ENCODE measurements at regions not wholly inside any gene's neighbourhood (a gene's known extent, or its start where the extent isn't known, plus 50 kb on each side); places are given as distances from the start of the nearest gene placed in this dataset.
"Not testable (repeated sequence)": the region's sequence is repeated elsewhere in the genome, so short reads cannot be mapped to it uniquely, and the experiment has no call there.

DNA sequence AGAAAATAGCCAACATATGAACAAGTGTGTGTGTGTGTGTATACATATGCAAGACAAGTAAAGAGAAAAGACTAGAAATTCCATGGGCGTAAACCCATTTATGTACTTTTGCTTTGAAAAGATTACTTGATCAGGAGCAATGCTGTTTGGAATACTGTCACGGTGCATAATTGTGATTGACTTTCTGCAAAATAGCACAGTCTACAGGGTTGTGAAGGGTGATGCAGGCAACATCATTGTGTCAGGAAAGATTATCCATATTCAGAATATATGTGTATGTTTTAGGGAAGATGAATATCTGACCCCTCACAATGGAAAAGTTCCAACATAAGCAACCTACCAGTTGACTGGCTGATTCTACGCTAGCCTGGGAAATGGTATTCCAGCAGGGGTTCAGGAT is 307.7 kb downstream of the JRKL start:
- no peak for DNase-seq (ENCODE audit: low read depth in 2 of 2)

DNA sequence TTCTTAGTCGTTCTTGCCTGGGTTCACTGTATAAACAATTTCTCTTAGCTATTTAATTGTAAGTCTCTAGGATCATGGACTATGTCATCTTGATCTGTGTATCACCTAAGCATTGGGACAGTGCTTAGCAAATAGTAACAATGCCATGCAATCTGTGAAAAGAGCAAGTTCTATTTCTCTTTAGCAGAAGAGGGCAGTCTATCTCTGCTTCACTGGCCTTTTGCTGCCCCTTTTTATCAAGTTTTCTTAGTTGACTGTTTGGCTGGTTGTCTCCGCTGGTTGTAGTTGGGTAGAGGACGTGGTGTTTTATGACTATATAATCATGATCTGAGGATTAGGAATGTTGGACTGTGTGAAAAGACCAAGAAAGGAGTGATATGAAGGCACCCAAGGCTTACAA is 315.0 kb downstream of the JRKL start:
- DNase-seq (ENCODE audit: low read depth in 2 of 2), result no peak

DNA sequence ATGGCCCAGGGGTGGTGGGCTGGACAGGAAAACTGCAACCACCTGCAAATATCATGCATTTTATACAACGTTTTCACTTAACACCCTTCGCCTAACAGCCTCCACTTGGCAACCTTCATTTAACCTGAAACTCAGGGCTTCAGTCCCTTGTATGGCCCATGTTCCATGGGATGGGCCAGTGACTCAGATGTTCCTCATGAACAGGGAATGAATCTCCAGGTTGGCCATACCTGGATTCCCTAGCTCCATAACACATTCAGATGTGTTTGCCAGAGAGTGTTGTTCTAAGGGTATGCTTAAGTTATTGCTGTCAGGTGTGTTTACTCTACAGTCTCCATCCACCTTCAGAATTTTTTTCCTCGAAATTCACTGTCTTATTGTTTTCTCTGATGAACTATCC is 316.9 kb downstream of the JRKL start:
- DNase-seq (ENCODE audit: low read depth in 2 of 2), result no peak

DNA sequence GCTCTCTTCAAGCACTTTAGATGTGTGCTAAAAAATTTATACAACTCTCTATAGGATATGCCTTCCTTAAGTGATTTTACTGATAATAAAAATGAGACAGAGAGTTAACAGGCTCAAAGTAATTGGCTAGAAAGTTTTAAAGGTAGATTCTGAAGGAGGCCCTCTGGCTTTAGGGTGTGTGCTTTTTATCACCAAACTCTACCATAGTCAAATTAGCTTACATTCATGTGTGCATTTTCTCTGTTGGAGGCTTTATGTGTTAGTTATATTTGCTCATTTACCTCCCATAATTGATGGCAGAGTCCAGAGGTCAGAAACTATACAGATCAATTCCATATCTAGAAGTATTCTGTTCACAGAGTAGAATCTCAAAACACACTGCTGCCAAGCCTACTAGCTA is 317.5 kb downstream of the JRKL start:
- DNase-seq (ENCODE audit: low read depth in 2 of 2), result no peak

DNA sequence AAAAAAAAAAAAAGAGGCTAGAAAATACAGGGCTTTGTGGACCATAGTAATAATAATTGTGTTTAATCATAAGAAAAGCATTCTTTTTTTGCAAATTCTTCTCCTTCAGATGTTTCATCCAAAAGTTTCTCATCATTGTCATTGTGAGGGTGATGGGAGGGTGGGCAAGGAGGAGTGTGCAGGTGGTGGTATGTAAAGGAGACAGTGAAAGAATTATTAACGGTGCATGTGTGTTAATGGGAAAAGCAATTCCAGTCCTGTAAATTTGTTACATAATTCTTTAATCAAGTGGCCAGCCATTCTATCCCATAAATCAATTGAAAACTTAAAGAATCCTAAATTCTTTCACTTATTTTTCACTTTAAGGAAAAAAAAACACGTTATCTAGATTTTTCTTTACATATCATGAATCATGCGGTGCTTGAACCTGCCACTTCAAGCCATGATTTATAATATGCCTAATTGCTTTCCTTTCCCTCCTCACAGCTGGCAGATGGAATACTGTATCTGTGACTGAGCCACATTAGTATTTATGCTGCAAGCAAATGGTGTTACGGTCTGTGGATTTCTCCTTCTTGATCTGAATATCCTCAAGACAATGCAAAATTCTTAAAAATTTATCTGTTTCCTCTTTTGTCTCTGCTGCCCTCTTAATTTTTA is 318.5 kb downstream of the JRKL start:
- no peak for DNase-seq (ENCODE audit: low read depth in 2 of 2)

DNA sequence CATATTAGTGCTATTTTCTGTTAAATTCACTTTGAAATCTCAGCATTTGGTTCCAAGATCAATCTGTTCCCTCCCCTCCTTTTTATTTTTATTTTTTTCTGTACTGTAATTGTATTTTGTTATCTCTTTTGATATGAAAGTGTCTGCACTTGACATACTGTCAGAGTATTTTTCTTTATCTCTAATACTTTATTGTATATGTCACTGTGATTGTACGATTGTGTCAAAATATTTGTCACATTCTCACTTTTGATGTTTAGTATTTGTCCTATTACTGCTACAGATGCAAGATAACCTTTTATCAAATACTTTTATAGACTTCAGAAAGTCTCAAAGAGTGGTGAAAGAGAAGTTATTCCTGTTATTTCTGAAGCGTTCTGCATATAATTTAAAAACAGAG is 323.5 kb downstream of the JRKL start:
- no peak for DNase-seq (ENCODE audit: low read depth in 2 of 2)

DNA sequence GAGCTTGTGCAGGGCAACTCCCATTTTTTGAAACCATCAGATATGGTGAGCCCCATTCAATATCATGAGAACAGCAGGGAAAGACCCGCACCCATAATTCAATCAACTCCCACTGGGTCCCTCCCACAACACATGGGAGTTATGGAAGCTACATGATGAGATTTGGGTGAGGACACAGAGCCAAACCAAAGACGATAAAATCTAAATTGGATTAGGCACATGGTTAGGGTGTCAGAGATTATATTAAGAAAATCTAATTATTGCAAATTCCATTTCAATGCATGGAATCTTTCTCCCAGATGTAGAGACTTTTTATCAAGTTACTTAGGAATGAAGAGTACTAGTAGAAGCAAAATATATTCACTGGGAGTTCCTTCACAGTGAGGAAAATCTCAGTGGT is 324.9 kb downstream of the JRKL start:
- no peak for DNase-seq (ENCODE audit: low read depth in 2 of 2)

DNA sequence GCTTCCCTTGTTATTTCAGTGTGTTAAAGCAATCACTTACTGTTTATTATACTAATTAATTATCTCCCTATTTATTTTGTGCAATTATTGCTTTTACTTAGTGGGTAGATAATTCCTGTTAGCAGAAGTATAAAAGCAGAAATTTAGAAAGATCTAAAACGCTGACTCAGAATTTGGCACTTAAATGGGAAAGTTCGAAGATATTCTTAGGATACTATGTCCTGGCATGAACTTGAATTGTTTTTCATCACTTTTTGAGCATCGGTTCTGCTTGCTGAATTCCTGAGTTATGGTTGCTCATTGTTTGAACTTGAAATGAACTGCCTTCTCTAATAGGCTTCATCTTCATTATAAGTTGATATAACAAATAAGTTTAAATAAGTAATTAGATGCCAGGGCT is 325.4 kb downstream of the JRKL start:
- DNase-seq (ENCODE audit: low read depth in 2 of 2), result no peak

DNA sequence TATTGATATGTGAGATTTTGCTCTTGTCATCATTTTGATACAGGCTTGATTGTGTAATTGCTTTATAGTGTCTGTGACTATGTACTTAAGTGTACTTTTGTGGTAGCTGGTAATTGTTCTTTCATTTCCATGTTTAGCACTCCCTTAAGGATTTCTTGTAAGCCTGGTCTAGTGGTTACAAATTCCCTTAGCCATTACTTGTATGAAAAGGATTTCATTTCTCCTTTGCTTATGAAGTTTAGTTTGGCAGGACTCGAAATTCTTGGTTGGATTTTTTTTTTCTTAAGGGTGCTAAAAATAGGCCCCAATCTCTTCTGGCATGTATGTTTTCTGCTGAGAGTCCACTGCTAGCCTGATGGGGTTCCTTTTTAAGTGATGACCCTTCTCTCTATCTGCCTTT is 346.8 kb downstream of the JRKL start:
- DNase-seq (ENCODE audit: low read depth in 2 of 2), result no peak

DNA sequence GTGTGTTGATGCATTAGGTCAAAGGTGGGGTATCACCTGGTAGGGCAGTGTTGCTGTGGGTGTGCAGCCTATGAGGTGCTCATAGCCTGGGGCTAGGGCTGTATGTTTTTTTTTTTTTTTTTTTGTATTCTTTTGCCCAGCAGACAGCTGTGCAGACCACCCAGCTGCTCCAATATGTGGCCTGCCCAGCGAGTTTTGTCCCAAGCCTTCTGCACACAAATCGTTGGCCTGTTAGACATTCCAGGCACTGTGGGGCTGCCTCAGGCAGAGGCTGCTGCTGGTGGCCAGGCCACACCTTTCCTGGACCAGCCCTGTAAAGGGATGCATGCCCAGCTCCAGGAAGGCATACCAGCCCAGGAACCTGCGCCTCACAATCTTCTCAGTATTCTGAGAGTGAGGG is 348.5 kb downstream of the JRKL start:
- no peak for DNase-seq (ENCODE audit: low read depth in 2 of 2)

DNA sequence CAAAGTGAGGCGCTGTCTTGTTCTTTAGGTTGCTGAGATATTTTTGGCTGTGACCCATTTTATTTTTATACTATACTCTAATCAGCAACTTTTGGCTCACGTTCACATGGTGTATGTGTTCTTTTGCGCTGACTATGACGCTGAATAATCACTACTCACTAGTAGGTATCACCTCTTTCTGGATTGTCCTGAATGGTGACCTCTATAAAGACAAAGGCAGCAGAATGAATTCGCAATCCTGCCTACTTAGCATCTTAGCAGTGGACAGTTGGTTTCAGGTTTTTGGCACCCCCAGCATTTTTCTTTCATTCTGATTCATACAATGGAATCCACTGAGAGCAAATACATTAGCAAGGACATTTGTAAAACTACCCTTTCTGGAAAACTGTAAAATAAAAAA is 351.3 kb downstream of the JRKL start:
- DNase-seq (ENCODE audit: low read depth in 2 of 2), result no peak

DNA sequence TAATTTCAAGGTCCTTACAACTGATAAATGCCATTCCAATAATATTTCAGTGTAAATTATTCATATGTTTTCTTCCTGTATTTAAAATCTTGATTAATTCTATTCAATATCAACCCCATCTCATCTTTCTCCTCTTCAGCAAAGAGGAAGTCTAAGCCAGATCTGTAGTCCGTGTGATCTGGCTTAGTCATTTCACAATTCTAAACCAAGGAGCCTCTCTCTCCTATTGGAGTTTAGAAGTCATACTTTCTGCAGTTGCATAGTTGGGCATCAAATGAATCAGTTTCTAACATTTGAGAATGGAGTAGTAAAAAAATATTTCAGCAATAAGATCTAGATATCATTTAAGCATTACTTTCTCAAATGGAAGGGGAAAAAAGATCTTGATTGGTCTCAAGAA is 354.9 kb downstream of the JRKL start:
- no peak for DNase-seq (ENCODE audit: low read depth in 2 of 2)

DNA sequence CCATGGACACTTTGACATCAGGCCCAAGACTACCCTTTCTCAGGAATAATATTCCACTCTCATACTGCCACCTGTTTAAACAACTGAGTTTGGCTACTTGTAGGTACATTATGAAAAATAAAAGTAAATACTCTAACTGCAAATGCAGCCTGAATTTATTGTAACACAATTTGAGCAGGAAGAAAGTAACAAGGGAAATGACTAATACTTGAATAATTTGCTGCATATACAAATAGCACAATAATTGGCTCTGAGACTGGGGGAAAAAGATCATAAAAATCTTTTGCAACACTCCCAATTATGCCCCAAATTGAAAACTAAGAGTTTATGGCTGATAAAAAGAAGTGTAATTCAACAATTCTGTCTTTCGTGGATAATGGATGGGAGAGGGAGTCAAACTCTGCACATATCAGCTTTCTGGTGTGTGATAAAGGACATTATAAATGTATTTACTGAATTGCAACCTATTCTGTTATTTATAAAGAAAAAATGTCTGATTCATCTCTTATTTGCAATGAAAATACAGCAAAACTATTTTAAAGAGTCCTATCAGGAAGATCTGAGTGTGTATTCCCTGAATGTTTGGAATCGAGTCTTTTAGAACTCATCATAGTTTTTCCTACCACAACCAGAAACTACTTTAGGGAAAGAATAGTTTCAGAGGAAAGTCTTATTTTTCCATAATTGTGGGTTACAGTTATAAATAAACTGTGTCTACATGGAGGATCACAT is 359.0 kb downstream of the JRKL start:
- no peak for DNase-seq (ENCODE audit: low read depth in 2 of 2)

DNA sequence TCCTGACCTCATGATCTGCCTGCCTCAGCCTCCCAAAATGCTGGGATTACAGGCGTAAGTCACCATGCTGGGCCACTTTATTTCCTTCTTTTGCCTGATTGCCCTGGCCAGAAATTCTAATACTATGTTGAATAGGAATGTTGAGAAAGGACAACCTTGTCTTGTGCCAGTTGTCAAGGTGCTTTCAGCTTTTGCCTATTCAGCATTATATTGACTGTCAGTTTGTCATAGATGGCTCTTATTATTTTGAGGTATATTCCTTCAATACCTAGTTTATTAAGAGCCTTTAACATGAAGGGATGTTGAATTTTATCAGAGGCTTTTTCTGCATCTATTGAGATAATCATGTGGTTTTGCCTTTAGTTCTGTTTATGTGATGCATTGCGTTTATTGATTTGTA is 362.0 kb downstream of the JRKL start:
- DNase-seq (ENCODE audit: low read depth in 2 of 2), result not testable (repeated sequence)

DNA sequence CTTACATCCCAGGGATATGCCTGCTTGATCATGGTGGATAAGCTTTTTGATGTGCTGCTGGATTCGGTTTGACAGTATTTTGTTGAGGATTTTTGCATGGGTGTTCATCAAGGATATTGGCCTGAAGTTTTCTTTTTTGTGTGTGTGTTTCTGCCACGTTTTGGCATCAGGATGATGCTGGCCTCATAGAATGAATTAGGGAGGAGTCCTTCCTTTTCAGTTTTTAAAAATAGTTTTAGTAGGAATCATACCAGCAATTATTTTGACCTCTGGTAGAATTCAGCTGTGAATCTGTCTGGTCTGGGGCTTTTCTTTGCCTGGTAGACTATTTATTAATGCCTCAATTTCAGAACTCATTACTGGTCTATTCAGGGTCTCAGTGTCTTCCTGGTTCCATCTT is 362.4 kb downstream of the JRKL start:
- DNase-seq (ENCODE audit: low read depth in 2 of 2), result no peak

DNA sequence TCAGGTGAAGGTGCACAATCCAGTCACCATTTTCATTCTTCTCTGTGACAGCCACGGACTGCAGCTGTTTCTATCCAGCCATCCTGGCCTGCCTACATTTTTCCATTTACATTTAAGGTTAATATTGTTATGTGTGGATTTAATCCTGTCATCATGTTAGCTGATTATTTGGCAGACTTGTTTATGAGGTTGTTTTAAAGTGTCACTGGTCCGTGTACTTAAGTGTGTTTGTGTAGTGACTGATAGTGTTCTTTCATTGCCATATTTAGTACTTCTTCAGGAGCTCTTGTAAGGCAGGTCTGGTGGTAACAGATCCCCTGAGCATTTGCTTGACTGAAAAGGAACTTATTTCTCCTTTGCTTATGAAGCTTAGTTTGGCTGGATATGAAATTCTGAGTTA is 364.2 kb downstream of the JRKL start:
- DNase-seq (ENCODE audit: low read depth in 2 of 2), result no peak

DNA sequence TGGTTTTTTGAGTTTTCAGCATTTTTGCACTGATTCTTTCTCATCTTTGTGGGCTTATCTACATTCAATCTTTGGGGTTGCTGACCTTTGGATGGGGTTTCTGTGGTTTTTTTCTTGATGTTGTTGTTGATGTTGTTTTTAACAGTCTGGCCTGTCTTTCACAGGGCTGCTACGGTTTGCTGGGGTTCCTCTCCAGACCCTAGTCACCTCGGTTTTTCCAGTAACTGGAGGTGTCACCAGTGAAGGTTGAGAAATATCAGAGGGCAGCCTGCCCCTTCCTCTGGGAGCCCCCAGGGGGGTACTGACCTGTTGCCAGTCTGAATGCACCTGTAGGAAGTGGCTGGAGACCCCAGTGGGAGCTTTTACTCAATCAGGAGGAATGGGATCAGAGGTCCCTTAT is 365.4 kb downstream of the JRKL start:
- DNase-seq (ENCODE audit: low read depth in 2 of 2), result no peak

DNA sequence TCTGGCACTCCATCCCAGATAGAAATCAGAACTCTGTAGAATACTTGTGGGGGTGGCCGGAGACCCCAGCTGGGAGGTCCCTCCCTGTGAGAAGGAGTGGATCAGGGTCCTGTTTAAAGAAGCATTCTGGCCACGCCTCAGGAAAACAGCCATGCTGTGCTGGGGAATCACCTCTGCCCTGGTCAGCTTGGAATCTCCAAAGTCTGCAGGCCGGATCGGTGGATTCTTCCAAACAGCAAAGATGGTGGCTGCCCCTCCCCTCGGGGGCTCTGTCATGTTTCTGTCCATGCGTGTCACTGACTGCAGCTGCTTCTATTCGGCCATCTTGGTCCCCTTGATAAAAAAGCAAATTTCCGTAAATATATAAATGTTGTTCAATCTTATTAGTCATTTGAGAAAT is 365.9 kb downstream of the JRKL start:
- no peak for DNase-seq (ENCODE audit: low read depth in 2 of 2)

DNA sequence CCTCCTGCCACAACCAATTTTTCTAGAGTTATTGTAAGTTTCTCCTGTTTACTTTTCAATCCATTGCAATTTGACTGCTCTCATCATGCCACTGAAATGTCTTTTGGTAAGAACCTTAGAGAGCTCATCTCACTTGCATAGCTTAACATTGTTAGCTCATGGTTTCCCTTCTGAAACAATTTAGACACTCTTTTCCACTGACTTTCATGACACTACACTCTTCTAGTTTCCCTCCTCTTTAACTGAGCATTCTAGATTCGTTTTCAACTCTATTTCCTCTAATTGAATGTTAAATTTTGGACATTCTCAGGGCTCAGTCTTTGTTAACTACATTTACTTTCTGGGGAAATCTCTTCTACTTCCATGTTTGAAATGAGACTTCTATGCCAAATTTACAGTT is 369.1 kb downstream of the JRKL start:
- no peak for DNase-seq (ENCODE audit: low read depth in 2 of 2)

DNA sequence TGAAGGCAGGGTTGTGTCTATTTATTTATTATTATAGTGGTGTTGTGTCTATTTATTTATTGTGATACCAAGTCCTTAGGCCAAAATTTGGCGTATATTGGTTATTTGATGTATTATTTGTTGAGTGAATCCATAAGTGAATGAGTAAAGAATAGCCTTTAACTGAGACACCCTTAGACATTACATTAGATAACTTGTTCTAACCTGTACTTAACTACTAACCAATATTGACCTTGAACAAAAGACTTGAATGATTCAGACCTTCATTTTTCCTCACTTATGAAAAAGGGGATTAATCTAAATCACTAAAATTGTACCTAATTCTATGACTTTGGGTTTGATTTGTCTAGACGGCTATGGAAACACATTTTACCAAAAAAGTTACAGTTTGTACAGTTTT is 370.5 kb downstream of the JRKL start:
- no peak for DNase-seq (ENCODE audit: low read depth in 2 of 2)

DNA sequence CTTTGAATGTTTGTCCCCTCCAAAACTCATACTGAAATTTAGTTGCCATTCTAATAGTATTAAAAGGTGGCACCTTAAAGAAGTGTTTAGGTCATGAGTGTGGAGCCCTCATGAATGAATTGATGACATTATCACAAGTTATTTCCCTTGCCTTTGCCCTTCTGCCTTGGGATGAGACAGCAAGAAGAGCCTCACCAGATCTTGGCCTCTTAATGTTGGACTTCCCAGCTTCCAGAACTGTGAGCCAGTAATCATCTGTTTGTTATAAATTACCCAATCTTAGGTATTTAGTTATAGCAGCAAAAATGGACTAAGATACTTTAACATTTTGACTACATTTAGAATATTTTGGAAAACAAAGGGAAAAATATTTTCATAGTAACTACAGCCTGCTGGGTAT is 371.0 kb downstream of the JRKL start:
- DNase-seq (ENCODE audit: low read depth in 2 of 2), result no peak

DNA sequence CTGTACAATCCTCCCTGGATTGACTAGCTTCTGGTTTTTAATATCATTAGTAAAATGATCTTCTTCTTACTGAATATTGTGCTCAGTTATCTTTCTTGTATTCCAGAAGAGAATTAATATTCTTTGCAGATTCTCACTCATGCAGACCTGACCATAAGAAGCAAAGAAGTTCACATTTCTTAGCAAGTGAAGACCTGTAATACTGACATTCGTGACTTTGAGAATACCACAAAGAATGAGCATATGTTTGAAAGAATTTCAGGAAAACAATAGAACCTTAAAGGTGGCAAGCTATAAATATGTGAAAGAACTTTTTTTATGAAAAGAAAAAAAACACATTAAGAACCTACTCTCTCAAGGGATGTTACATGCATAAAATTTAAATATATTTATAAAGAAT is 371.6 kb downstream of the JRKL start:
- DNase-seq (ENCODE audit: low read depth in 2 of 2), result no peak

DNA sequence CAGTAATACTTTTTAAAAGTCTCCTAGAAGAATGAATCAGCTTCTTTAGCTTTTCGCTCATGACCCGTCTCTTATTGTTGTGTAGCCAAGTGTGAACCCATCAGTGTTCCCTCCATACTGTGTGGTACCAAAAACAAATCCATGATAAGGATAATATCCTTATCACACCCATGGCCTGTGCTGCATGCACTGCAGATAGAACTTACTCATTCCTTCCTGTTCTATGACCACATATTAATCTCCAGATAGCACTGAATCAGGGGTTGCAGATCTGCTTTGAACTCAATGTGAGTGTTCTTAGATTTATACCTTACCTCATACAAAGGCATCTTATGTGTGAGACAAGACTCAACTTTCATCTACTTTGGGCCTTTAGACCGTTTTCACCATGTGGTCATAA is 373.4 kb downstream of the JRKL start:
- no peak for DNase-seq (ENCODE audit: low read depth in 2 of 2)

DNA sequence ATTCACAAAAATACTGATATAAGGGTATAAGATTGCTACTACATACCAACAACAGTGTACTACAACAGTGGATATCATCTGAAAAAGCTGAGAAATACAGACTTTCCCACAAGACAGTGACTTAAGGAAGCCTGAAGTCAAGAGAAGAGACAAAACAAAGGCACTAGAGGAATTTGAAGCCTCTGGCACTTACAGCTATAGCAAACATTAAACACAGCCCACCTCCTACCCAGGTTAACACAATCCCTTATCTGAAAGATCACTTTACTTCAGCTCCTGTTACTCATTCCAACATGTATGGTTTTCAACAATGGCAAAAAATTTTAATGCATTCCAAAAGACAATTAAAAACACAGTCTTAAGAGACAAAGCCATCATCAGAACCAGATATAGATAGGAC is 388.5 kb downstream of the JRKL start:
- DNase-seq (ENCODE audit: low read depth in 2 of 2), result no peak

All from activated CD4-positive, alpha-beta T cell treated with anti-CD3 and anti-CD28 coated beads for 24 hours (primary cell).